ENCODE measurements at regions not wholly inside any gene's neighbourhood (a gene's known extent, or its start where the extent isn't known, plus 50 kb on each side); places are given as distances from the start of the nearest gene placed in this dataset.
A peak's percentile ranks its signal among the peaks of the same experiment; 100 is the strongest.

- no peak for DNase-seq
These were observed 50.6 kb upstream of the MRPS6 start for GRCh38 chr21:34022627-34023335.

- no peak for DNase-seq
These were observed 51.7 kb upstream of the MRPS6 start for GRCh38 chr21:34021726-34022125.

DNA sequence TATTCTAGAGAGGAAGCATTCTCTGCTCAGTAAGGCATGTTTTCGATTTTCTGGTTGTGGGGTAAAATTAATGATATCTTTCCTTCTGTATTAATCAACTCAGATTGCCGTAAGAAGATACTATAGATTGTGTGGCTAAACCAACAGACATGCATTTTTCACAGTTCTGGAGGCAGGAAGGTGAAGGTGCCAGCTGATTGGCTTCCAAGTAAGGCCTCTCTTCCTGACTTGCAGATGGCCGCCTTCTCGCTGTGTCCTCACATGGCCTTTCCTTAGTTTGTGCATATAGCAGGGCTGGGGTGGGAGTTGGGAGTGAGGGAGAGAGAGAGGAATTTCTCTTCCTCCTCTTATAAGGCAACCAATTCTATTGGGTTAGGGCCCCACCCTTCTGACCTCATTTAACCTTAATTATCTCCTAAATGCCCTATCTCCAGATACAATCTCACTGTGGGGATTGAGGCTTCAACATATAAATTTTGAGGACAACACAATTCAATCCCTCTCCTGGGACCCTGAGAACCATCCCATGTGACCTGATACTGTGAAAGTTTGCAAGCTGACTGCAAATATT lies 52.3 kb upstream of the MRPS6 start:
- DNase-seq: peak; percentile 73

GRCh38 chr21:34020005-34020847 lies 53.2 kb upstream of the MRPS6 start:
- peak; percentile 98 for DNase-seq

DNA sequence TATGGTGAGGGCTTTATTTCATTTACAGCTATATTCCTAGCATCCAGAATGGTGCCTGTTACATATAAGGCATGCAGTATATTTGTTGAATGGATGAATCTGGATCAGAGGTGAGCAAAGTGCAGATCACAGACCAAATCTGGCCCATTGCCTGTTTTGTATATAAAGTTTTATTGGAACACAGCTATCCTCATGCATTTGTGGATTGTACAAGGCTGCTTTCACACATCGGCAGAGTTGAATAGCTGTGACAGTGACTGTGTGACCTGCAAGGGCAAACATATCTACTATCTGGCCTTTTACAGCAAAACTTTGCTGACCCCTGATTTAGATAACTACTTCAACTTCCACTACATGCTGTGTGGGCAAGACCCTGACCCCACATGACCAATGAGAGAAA lies 54.0 kb upstream of the MRPS6 start:
- no peak for DNase-seq

DNA sequence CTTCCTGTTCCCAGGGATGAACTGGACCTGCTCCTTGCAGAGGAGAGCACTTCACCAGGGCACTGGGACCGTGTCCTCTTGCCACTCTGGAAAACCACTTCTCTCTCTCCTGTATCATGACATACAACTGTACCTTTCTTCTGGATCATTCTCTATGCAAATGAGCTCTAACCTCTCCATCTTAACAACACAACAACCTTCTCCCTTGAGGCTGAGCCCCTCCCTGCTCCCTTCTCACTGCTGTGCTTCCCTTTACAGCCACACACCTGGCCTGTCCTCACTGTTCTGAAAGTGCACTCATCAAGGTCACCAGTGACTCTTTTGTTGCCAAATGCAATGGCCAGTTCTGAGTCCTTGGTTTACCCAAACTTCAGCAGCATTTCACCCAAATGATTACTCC lies 54.5 kb upstream of the MRPS6 start:
- no peak for DNase-seq

- no peak for DNase-seq
These were observed 55.2 kb upstream of the MRPS6 start for GRCh38 chr21:34018185-34018584.

DNA sequence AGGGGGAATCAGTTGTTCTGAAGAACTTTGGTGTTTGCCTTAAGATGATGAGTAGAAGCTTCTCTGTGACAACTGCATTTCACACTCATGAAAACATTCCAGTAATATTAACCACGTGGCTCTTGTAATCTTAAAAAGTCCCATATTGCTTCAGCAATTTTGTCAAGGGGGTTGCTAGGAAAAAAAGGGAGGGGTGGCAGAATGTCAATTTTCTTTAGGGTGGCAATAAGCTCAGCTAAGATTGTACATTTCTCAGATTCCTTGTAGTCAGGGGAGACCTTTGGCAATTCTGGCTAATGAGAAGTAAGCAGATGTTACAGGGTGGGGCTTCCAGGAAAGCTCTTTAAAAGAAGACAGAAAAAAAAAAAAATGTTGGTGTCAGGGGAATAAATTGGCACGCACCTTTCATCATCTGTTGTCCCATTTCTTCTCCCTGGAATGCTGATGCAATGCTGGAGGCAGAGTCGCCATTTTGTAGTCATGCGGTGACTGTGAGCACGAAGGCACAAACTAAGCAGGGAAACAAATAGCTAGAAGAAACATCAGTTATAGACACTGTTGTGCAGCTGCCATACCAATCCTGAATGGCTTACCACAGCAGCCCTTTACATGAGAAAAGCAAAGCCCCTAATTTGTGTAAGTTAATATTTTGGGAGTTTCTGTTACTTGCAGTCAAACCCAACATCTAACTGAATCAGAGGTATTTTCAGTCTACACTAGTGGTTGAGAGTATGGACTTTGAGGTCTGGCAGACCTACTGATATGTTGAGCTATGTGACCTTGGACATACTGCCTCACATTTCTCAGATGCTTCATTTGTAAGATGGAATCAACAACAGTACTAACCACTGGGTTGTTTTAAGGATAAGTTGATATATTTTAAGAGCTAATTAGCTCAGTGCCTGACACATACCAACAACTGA lies 56.1 kb upstream of the MRPS6 start:
- peak; percentile 66 for DNase-seq

- DNase-seq: no peak
These were observed 60.7 kb upstream of the MRPS6 start for GRCh38 chr21:34012640-34013039.

- DNase-seq: no peak
These were observed 61.7 kb upstream of the MRPS6 start for GRCh38 chr21:34011660-34012059.

- no peak for DNase-seq
These were observed 64.2 kb upstream of the MRPS6 start for GRCh38 chr21:34009193-34009592.

GRCh38 chr21:34008618-34009017 lies 64.8 kb upstream of the MRPS6 start:
- no peak for DNase-seq

GRCh38 chr21:34006611-34007168 lies 66.7 kb upstream of the MRPS6 start:
- no peak for DNase-seq

GRCh38 chr21:34004974-34005373 lies 68.4 kb upstream of the MRPS6 start:
- DNase-seq: peak; percentile 23

DNA sequence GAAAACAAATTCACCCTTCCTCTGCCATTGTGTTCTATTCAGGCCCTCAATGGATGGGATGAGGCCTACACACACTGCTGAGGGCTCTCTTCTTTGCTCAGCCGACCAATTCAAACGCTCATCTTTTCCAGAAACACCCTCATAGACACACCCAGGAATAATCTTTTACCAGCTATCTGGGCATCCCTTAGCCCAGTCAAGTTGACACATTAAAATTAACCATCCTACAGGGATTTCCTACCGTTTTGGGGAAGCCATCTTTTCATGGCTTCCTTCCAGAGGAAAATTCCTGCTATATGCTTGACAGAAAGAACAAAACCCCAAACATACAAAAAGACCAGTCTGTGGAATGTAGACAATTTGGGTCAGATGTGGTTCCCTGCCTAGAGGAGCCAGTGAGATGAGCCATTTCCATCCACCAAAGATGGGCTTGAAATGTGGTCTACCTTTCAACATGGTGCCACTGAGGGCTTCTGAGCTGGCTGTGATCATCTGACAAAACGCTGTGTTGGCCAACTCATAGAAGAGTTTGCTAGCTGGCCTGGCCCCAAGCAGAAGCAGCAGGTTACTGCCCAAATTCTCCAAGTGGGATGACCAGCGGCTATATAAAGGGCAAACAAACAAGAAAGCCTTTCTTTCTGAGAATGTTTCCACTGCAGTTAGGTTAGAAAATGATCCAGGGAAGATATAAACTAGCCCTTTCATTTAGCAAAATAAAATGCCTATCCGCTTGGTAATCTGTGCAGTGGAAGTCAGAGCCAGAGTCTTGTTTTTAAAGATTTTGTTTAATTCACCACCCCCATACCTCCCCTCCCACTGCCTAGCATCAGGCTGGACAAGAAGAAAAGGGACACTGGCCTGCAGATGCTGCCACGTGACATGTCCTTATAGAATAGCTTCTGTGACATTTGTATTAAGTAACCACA lies 69.1 kb upstream of the MRPS6 start:
- no peak for DNase-seq

- no peak for DNase-seq
These were observed 70.0 kb upstream of the MRPS6 start for GRCh38 chr21:34003428-34003827.

GRCh38 chr21:34000375-34000774 lies 73.0 kb upstream of the MRPS6 start:
- no peak for DNase-seq

DNA sequence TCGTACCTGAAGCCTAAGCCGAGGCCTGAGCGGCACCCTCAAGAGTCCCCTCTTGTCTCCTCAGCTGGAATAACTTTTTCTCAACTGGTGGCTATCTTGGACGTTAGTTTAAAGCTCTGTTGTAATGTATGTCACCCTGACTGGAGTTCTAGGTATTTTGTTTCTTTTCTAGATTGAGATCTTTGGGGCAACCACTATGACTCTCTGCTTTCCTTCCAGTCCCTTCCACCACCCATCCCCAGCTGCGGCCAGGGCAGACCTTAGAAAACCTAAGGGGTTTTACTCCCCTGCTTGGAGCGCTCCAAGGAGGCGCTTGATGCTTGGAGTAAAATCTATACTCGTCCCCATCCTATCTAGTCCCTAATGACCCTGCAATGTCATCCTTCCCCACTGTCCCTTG lies 74.6 kb upstream of the MRPS6 start:
- no peak for DNase-seq

- no peak for DNase-seq
These were observed 75.0 kb upstream of the MRPS6 start for GRCh38 chr21:33998402-33998801.

DNA sequence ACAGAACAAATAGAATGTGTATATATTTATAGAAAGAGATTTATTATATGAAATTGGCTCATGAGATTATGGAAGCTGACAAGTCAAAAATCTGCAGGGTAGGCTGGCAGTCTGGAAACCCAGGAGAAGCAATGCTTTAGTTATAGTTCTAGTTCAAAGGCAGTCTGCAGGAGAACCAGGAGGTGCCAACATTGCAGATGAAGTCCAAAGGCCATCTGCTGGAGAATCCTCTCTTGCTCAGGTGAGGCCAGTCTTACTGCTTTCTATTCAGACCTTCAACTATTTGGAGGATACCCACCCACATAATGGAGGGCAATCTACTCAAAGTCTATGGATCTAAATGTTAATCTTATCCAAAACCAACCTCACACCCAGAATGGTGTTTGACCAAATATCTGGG lies 75.9 kb upstream of the MRPS6 start:
- DNase-seq: no peak

DNA sequence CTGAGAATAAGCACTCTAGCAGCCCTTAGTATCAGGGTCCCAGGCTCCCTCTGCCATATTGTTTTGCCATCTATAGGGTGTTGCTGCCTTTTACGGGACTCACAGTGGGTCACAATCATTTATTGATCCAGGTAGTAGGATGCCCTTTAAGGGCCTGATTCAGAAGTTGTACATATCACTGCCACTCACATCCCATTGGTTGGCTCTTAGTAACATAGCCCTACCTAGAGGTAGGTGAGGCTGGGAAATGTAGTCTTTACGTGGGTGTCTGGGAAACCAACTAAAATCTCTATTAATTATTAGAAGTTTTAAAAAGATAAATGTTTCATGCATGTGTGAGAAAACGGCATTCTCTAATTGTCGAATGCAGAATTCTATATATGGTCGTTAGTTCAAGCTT lies 78.8 kb upstream of the ATP5PO start:
- DNase-seq: no peak
